ENCODE measurements at regions not wholly inside any gene's neighbourhood (a gene's known extent, or its start where the extent isn't known, plus 50 kb on each side); places are given as distances from the start of the nearest gene placed in this dataset.
"Not testable (repeated sequence)": the region's sequence is repeated elsewhere in the genome, so short reads cannot be mapped to it uniquely, and the experiment has no call there.

GRCh38 chr12:22126758-22127157 lies 80.7 kb downstream of the CMAS start:
- DNase-seq (ENCODE audit: low read depth) = no peak
- no peak for TF ChIP-seq CTCF (IDR thresholded peaks at IDR 0.05; ENCODE audit: insufficient read depth, low read depth, low read length, missing control alignments)
- no peak overlapping the region for H3K4me3 ChIP-seq (ENCODE audit: low read depth, low read length)

- no peak overlapping the region for H3K4me3 ChIP-seq (ENCODE audit: low read depth, low read length)
- TF ChIP-seq CTCF (IDR thresholded peaks at IDR 0.05; ENCODE audit: insufficient read depth, low read depth, low read length, missing control alignments) = no peak
- no peak for DNase-seq (ENCODE audit: low read depth)
Measured at GRCh38 chr12:22130671-22131070, 84.7 kb downstream of the CMAS start.

GRCh38 chr12:22136604-22137117 lies 90.6 kb downstream of the CMAS start:
- DNase-seq (ENCODE audit: low read depth); H3K4me3 ChIP-seq (ENCODE audit: low read depth, low read length): not testable (repeated sequence)
